SU-DHL-6 (cell line): ENCODE measurements at regions not wholly inside any gene's neighbourhood (a gene's known extent, or its start where the extent isn't known, plus 50 kb on each side); places are given as distances from the start of the nearest gene placed in this dataset.

Source experiments
- EZH2phosphoT487 ChIP-seq: fragments of 200-600 bp; sonication (generic), shearing (Covaris generic); conservative IDR thresholded peaks from 2 replicates; pipeline ENCODE4 v1.6.1; 2018; ENCODE audit warnings: mild to moderate bottlenecking, antibody characterized with exemption, low read length, moderate library complexity, mixed read lengths
- TF ChIP-seq, protein P1 (sequence below): fragments of 200-600 bp; sonication (generic); IDR thresholded peaks from one replicate; pipeline ENCODE4 v1.5.1; 2017; ENCODE audit warnings: antibody characterized with exemption, mild to moderate bottlenecking, low read length, moderate library complexity; ENCODE audit not compliant: insufficient read depth, poor library complexity, severe bottlenecking

DNA sequence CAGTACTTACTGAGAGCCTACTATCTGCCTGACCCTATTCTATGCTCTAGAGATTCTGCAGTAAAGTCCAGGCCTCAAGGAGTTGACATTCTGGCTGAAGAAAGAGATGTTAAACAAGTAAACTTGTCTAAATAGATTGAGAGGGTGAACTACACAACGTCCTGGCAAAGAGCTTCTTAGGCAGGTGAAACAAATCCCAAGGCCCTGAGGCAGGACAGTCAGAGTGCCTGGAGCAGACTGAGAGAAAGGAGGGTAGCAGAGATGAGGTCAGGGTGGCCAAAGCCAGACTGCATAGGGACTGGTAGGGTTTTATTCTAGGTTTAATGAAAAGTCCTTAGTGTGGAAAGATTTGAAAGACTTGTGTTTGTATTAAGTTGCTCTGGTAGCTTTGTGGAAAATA, 84.5 kb upstream of the ATP11B start:
- TF ChIP-seq, protein P1, sequence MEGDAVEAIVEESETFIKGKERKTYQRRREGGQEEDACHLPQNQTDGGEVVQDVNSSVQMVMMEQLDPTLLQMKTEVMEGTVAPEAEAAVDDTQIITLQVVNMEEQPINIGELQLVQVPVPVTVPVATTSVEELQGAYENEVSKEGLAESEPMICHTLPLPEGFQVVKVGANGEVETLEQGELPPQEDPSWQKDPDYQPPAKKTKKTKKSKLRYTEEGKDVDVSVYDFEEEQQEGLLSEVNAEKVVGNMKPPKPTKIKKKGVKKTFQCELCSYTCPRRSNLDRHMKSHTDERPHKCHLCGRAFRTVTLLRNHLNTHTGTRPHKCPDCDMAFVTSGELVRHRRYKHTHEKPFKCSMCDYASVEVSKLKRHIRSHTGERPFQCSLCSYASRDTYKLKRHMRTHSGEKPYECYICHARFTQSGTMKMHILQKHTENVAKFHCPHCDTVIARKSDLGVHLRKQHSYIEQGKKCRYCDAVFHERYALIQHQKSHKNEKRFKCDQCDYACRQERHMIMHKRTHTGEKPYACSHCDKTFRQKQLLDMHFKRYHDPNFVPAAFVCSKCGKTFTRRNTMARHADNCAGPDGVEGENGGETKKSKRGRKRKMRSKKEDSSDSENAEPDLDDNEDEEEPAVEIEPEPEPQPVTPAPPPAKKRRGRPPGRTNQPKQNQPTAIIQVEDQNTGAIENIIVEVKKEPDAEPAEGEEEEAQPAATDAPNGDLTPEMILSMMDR = no peak
- TF ChIP-seq EZH2phosphoT487 = no peak
